ENCODE measurements at regions not wholly inside any gene's neighbourhood (a gene's known extent, or its start where the extent isn't known, plus 50 kb on each side); places are given as distances from the start of the nearest gene placed in this dataset.

DNA sequence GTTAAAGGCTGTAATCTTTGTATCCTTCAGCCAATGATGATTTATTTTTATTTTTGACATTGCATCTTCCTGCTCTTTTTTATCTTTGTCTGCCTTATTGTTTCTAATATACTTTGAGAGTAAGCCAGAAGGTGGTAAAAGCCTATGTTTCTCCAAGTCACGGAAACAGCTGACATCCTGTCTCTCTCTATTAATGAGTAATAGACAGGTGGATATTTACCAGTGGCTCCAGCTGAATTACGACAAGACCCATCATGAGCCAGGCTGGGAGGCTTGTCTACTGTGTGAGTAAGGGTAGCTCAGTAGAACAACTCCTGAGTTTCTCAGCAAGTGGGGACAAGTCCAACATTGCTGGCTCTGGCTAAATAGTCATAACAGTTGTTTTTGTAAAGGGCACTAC is 166.6 kb downstream of the NDFIP2 start:
- peaks cover 68% of the 10 kb centered on the region for H3K4me1 Mint-ChIP-seq

DNA sequence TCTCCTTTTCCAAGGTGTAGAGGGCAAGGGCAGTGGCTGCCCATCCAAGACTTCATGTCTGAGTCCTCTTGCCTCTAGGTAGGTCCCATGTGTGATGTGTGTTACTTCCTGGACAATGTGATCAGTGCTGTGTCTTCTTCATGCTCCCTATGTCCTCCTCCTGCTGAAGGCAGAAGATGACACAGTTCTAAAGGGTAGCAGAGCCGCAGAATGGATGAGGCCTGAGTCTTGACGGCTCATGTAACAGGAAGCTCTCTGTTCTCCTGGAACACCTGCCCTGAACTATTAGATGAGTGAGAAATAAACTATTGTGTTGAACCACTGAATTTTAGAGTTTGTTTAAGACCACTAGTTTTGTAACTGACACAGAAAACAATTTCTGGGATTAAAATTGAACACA is 165.9 kb downstream of the NDFIP2 start:
- H3K27ac Mint-ChIP-seq: peak overlapping the region; percentile 21 to 92 (median 68)
- H3K4me3 Mint-ChIP-seq: no peak overlapping the region
- no peaks in the 10 kb centered on the region for H3K36me3 Mint-ChIP-seq (ENCODE audit: low read depth)
- no peaks in the 10 kb centered on the region for H3K9me3 Mint-ChIP-seq
- H3K27me3 Mint-ChIP-seq (ENCODE audit: low read depth): no peaks in the 10 kb centered on the region
- peaks cover 67% of the 10 kb centered on the region for H3K4me1 Mint-ChIP-seq
- TF ChIP-seq, protein P1, sequence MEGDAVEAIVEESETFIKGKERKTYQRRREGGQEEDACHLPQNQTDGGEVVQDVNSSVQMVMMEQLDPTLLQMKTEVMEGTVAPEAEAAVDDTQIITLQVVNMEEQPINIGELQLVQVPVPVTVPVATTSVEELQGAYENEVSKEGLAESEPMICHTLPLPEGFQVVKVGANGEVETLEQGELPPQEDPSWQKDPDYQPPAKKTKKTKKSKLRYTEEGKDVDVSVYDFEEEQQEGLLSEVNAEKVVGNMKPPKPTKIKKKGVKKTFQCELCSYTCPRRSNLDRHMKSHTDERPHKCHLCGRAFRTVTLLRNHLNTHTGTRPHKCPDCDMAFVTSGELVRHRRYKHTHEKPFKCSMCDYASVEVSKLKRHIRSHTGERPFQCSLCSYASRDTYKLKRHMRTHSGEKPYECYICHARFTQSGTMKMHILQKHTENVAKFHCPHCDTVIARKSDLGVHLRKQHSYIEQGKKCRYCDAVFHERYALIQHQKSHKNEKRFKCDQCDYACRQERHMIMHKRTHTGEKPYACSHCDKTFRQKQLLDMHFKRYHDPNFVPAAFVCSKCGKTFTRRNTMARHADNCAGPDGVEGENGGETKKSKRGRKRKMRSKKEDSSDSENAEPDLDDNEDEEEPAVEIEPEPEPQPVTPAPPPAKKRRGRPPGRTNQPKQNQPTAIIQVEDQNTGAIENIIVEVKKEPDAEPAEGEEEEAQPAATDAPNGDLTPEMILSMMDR (IDR thresholded peaks at IDR 0.05; ENCODE audit: unreplicated experiment in 3 of 3): no peak

More for the DNA sequence above, 166.6 kb downstream of the NDFIP2 start:
- TF ChIP-seq, protein P1 (IDR thresholded peaks at IDR 0.05; ENCODE audit: unreplicated experiment in 3 of 3): no peak
- no peaks in the 10 kb centered on the region for H3K9me3 Mint-ChIP-seq
- no peaks in the 10 kb centered on the region for H3K36me3 Mint-ChIP-seq (ENCODE audit: low read depth)
- H3K4me3 Mint-ChIP-seq: no peak overlapping the region
- H3K27me3 Mint-ChIP-seq (ENCODE audit: low read depth): no peaks in the 10 kb centered on the region
- H3K27ac Mint-ChIP-seq: peak overlapping the region; percentile 88 to 95 (median 92)

DNA sequence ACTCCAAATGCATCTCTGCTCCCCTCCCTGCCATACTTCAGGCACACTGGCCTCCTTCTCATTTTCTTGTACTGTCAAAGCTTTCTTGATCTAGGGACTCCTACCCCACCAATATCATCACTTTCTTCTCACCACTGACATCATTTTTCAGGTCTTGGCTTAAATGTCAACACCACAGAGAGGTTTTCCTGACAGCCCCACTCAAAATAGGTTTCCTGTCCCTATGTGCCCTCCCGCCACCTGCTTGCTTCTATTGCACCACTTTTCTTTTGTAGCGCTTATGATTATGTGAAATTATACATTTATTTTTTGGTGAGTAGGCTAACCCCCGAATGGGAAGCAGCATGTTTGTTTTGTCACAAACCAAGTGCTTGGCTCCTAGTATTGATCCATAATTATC is 164.6 kb downstream of the NDFIP2 start:
- peaks cover 70% of the 10 kb centered on the region for H3K4me1 Mint-ChIP-seq
- no peaks in the 10 kb centered on the region for H3K9me3 Mint-ChIP-seq
- no peak overlapping the region for H3K4me3 Mint-ChIP-seq
- H3K36me3 Mint-ChIP-seq (ENCODE audit: low read depth): no peaks in the 10 kb centered on the region
- H3K27me3 Mint-ChIP-seq (ENCODE audit: low read depth): no peaks in the 10 kb centered on the region
- TF ChIP-seq, protein P1 (IDR thresholded peaks at IDR 0.05; ENCODE audit: unreplicated experiment in 3 of 3): no peak
- H3K27ac Mint-ChIP-seq: no peak overlapping the region

DNA sequence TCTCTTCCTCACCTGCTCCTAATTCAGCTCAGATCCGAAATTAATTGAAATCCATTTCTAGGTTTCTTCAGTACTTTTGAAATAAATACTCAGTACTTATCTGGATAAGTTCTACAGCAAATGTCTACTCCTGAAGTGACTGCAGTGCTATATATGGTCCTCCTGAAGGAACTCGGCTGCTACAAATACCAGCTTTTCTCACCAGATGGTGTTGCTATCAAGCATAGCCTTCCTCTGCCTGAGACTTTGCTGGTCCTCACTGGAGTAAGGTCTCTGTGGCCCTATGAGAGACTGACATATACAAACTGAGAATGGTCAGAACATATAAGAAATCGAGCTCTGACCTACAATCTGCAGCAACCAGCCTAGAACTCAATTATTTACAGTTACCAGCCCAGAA is 161.6 kb downstream of the NDFIP2 start:
- peaks cover 61% of the 10 kb centered on the region for H3K4me1 Mint-ChIP-seq
- H3K36me3 Mint-ChIP-seq (ENCODE audit: low read depth): no peaks in the 10 kb centered on the region
- H3K9me3 Mint-ChIP-seq: no peaks in the 10 kb centered on the region
- TF ChIP-seq, protein P1 (IDR thresholded peaks at IDR 0.05; ENCODE audit: unreplicated experiment in 3 of 3): no peak
- no peaks in the 10 kb centered on the region for H3K27me3 Mint-ChIP-seq (ENCODE audit: low read depth)
- peak overlapping the region in 1 of 3 experiments; percentile 49 for H3K27ac Mint-ChIP-seq
- no peak overlapping the region for H3K4me3 Mint-ChIP-seq

DNA sequence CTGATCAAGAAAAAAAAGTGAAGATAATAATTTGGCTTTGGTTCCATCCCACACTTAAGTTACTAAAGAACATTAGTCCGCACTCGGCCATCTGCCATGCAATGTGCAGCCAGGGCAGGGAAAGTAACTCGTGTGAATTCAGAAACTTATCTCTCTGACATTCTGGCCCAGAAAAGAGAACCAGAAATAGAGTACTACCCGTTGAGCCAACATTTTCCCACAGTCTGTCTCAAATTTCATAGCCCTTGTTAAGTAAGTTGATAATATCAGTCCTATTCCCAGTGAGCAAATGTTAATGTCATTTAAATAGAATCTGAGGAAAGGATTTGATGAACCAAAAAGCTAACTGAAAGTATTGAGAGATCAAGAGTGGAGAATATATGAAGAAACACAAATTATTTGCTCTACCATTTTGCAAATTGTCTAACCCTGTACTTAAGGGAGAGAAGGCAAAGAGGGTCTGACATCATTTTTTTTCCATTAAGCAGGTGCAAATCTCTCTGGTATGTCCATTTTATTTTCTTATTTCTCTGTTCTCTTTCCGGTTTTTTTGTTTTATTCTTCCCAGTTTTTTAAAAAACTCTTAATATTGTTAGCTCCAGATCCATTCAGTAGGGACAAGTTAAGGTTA is 156.3 kb downstream of the NDFIP2 start:
- H3K36me3 Mint-ChIP-seq (ENCODE audit: low read depth): no peaks in the 10 kb centered on the region
- H3K9me3 Mint-ChIP-seq: no peaks in the 10 kb centered on the region
- TF ChIP-seq, protein P1 (IDR thresholded peaks at IDR 0.05; ENCODE audit: unreplicated experiment in 3 of 3): no peak
- H3K4me3 Mint-ChIP-seq: peak overlapping the region in 2 of 3 experiments; percentile 63 to 82
- peak overlapping the region; percentile 6 to 33 (median 21) for H3K27ac Mint-ChIP-seq
- peaks cover 23% of the 10 kb centered on the region for H3K4me1 Mint-ChIP-seq
- no peaks in the 10 kb centered on the region for H3K27me3 Mint-ChIP-seq (ENCODE audit: low read depth)

DNA sequence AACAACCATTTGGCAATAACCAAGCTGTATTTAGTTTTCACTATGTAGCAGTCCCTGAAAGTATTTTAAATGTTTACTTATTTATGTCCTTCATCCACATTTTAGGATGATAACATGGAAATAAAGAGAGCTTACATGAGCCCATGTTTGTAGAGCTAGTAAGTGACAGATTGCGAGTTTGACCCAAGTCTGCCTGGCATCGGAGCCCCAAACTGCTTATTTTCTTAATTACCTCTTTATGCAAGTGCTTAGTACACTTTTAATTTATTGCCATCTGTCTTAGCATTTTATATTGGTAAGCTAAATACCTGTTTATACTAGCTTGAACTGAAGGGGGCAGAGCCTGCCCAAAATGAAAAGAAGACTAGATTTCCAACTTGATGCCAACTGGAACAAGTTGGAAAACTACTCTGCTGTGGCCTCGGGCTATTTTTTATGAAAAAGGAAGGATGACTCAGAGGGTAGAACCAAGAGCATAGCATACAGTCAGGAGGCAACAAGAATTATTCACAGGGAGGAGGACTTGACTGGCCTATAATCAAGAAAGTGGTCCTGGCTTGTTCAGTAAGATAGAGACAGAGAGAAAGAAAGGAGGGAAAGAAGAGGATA is 150.2 kb downstream of the NDFIP2 start:
- Mint-ChIP-seq H3K4me3 (no peak overlapping the region), H3K27ac (peak overlapping the region in 1 of 3 experiments; percentile 44), H3K36me3 (ENCODE audit: low read depth) (no peaks in the 10 kb centered on the region), H3K9me3 (no peaks in the 10 kb centered on the region), H3K4me1 (peaks cover 6% of the 10 kb centered on the region), H3K27me3 (ENCODE audit: low read depth) (no peaks in the 10 kb centered on the region)
- TF ChIP-seq, protein P1 (IDR thresholded peaks at IDR 0.05; ENCODE audit: unreplicated experiment in 3 of 3): peak in 2 of 3 experiments; percentile 16 to 22

Data from nephron (organoid).